GM19467 (cell line): ENCODE measurements at regions not wholly inside any gene's neighbourhood (a gene's known extent, or its start where the extent isn't known, plus 50 kb on each side); places are given as distances from the start of the nearest gene placed in this dataset.
"Not testable (repeated sequence)": the region's sequence is repeated elsewhere in the genome, so short reads cannot be mapped to it uniquely, and the experiment has no call there.

Source experiments
- ATAC-seq: cut with Tn5 transposase; IDR thresholded peaks from one replicate; pipeline ENCODE4 v1.9.1; 2021; ENCODE audit warnings: mild to moderate bottlenecking, moderate library complexity; ENCODE audit not compliant: unreplicated experiment

GRCh38 chr3:78497021-78497420 lies 1270.8 kb downstream of the ROBO1 start:
- no peak for ATAC-seq

GRCh38 chr3:78497767-78498166 lies 1270.0 kb downstream of the ROBO1 start:
- ATAC-seq = no peak

GRCh38 chr3:78506061-78506460 lies 1261.7 kb downstream of the ROBO1 start:
- no peak for ATAC-seq

- no peak for ATAC-seq
These were observed 1261.1 kb downstream of the ROBO1 start for GRCh38 chr3:78506581-78507195.

- no peak for ATAC-seq
These were observed 1260.4 kb downstream of the ROBO1 start for GRCh38 chr3:78507196-78507984.

- no peak for ATAC-seq
These were observed 1256.0 kb downstream of the ROBO1 start for GRCh38 chr3:78511840-78512239.

- not testable (repeated sequence) for ATAC-seq
These were observed 1255.0 kb downstream of the ROBO1 start for GRCh38 chr3:78512786-78513185.

GRCh38 chr3:78516437-78516836 lies 1251.4 kb downstream of the ROBO1 start:
- no peak for ATAC-seq

- ATAC-seq = no peak
These were observed 1250.9 kb downstream of the ROBO1 start for GRCh38 chr3:78516937-78517336.

- ATAC-seq = no peak
These were observed 1249.8 kb downstream of the ROBO1 start for GRCh38 chr3:78517965-78518364.

- ATAC-seq = no peak
These were observed 1248.5 kb downstream of the ROBO1 start for GRCh38 chr3:78519281-78519680.

- ATAC-seq = no peak
These were observed 1238.2 kb downstream of the ROBO1 start for GRCh38 chr3:78529601-78530000.

- ATAC-seq = no peak
These were observed 1227.3 kb downstream of the ROBO1 start for GRCh38 chr3:78540485-78540884.

- no peak for ATAC-seq
These were observed 1222.0 kb downstream of the ROBO1 start for GRCh38 chr3:78545827-78546226.
